ENCODE measurements at regions not wholly inside any gene's neighbourhood (a gene's known extent, or its start where the extent isn't known, plus 50 kb on each side); places are given as distances from the start of the nearest gene placed in this dataset.

- TF ChIP-seq CHD7 (IDR thresholded peaks at IDR 0.05; ENCODE audit: insufficient replicate concordance, low read length) (no peak), MAFK (IDR thresholded peaks at IDR 0.05; ENCODE audit: low read depth, low read length) (no peak), SRF (IDR thresholded peaks at IDR 0.05; ENCODE audit: low read depth, low read length) (no peak)
These were observed 851.0 kb downstream of the TMEM121 start (continued) for GRCh38 chr14:106377432-106377831.

Data from H1 (cell line).